ENCODE measurements at regions not wholly inside any gene's neighbourhood (a gene's known extent, or its start where the extent isn't known, plus 50 kb on each side); places are given as distances from the start of the nearest gene placed in this dataset.

DNA sequence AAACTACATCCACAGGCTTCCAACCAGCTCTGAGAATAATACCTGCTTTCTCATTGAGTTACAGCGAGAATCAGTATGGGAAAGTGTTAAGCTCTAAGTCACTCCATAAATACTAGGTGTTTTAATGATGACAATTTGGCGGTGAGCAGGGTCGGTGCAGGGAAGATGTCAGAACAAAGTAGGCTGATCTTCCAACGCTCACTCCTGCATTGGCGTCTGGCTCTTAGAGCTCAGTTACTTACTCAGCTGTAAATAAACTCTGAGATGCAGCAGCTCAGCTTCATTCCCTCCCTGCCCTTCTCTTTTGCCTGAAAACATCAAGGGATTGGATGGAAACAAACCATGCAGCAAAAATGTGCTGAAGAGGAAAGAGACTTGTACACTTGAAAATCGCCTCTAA is 102.5 kb upstream of the SPACA1 start:
- H3K27ac ChIP-seq = peak overlapping the region; percentile 69 to 72
- DNase-seq = no peak
- TF ChIP-seq, protein P1, sequence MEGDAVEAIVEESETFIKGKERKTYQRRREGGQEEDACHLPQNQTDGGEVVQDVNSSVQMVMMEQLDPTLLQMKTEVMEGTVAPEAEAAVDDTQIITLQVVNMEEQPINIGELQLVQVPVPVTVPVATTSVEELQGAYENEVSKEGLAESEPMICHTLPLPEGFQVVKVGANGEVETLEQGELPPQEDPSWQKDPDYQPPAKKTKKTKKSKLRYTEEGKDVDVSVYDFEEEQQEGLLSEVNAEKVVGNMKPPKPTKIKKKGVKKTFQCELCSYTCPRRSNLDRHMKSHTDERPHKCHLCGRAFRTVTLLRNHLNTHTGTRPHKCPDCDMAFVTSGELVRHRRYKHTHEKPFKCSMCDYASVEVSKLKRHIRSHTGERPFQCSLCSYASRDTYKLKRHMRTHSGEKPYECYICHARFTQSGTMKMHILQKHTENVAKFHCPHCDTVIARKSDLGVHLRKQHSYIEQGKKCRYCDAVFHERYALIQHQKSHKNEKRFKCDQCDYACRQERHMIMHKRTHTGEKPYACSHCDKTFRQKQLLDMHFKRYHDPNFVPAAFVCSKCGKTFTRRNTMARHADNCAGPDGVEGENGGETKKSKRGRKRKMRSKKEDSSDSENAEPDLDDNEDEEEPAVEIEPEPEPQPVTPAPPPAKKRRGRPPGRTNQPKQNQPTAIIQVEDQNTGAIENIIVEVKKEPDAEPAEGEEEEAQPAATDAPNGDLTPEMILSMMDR (IDR thresholded peaks at IDR 0.05) = no peak

DNA sequence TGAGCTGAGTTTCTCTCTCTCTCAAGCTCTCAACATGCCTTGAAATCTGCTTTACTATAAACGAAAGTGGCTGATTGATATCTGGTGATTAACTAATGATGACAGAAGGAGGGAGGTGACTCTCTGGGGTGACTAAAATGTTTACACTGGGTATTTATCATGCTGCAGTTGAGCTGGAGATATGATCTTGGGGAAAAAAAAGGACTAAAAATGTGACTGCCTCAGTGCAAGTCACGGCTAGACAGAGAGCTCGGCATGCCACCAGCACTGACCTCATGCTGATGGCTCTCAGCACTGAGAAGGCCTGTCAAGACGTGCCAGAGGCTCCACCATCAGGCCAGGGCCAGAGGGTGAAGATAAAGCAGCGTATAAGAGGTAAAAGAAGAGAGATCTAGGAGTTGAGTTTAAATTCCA is 103.1 kb upstream of the SPACA1 start:
- Histone ChIP-seq H3K4me3 (no peak overlapping the region), H3K27ac (peak overlapping the region; percentile 69 to 72), H3K27me3 (no peaks in the 10 kb centered on the region), H3K4me1 (peaks cover 0 to 32% (median 21%) of the 10 kb centered on the region in 4 donors), H3K9me3 (no peaks in the 10 kb centered on the region), H3K36me3 (no peaks in the 10 kb centered on the region)
- TF ChIP-seq, protein P1 (IDR thresholded peaks at IDR 0.05) = peak; percentile 15 to 28
- intact Hi-C loops (cut with DNase I; ENCODE audit: low total_unique reads) = no loop called here
- DNase-seq = peak; percentile 84 to 89

More for the DNA sequence above, 102.5 kb upstream of the SPACA1 start:
- Histone ChIP-seq H3K36me3 (no peaks in the 10 kb centered on the region), H3K9me3 (no peaks in the 10 kb centered on the region), H3K4me3 (no peak overlapping the region), H3K4me1 (peaks cover 0 to 32% (median 21%) of the 10 kb centered on the region in 4 donors), H3K27me3 (no peaks in the 10 kb centered on the region)
- intact Hi-C loops (cut with DNase I; ENCODE audit: low total_unique reads) = no loop called here

DNA sequence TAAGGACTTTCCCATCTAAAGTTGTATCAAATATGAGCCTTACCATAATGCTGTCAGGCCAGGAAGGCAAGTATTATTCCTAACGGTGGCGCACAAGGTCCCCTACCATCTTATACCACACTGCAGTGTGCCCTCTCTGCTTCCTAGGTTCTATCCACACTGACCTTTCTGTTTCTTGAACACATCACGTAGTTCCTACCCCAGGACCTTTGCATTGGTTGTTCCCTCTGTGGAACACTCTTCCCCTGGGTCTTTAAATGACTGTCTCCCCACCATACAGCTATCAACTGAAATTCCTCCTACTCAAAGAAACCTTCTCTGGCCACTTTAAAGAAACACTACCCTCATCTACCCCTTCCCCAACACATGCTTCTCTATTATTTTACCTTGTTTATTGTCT is 104.5 kb upstream of the SPACA1 start:
- TF ChIP-seq, protein P1 (IDR thresholded peaks at IDR 0.05) = no peak
- H3K27ac ChIP-seq = no peak overlapping the region
- H3K9me3 ChIP-seq = no peaks in the 10 kb centered on the region
- H3K4me3 ChIP-seq = no peak overlapping the region
- no peaks in the 10 kb centered on the region for H3K36me3 ChIP-seq
- peaks cover 0 to 32% (median 21%) of the 10 kb centered on the region in 4 donors for H3K4me1 ChIP-seq
- H3K27me3 ChIP-seq = no peaks in the 10 kb centered on the region
- intact Hi-C loops (cut with DNase I; ENCODE audit: low total_unique reads) = no loop called here
- DNase-seq = no peak

DNA sequence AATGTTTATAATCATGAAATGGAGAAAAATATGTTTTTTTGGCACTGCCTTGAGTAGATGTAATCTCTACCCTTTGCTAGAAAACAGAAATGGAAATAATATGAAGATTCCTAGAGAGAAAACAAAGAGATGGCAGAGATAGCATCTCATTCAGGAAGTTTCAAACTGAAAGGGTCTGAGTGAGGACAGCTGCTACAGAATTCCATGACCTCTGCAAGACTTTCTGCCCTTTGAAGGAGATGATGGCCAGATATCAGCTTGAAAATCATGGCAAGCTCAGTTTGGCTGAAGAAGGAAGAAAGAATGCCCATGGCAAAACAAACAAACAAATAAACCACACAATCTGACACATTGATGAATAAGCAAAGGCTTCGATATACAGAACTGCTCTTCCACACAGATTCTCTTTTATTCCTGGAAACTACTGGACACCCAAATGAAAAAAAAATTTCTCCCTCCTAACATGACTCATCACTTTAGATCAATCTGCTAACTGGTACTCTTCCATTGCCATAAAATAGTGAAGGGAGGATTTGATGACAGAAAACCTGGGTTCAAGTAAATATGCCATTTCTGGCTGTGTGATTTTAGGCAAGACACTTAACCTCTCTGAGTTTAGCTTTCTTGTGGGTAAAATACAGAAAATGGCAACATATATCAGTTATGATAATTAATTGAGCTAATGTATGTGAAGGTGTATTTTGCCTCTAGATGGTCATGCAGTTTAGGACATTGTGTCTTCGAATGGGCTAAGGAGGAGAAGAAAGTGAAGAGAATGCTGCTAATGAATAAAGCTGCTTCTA is 105.9 kb upstream of the SPACA1 start:
- Histone ChIP-seq H3K27ac (no peak overlapping the region), H3K9me3 (no peaks in the 10 kb centered on the region), H3K4me1 (peaks cover 0 to 27% (median 21%) of the 10 kb centered on the region in 4 donors), H3K36me3 (no peaks in the 10 kb centered on the region), H3K4me3 (no peak overlapping the region), H3K27me3 (no peaks in the 10 kb centered on the region)
- DNase-seq = no peak
- intact Hi-C loops (cut with DNase I; ENCODE audit: low total_unique reads) = no loop called here
- TF ChIP-seq, protein P1 (IDR thresholded peaks at IDR 0.05) = no peak

DNA sequence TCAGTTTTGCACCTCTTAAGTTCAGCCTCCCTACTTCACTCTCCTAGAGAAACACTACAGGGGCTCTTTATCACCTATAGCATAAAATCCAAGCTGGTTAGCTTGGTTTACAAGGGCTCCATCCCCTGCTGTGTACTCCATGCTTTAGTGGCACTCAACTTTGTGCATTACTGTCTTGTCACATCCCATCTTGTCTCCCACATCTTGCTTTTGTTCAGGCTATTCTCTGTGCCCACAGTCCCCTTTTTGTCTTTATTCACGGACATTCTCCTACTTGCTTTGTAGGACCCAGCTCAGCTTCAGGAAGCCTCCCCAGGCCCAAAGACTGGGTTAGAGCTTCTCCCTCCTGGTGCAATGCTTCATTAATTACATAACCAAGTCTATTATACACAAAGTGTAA is 107.9 kb upstream of the SPACA1 start:
- no peak overlapping the region for H3K4me3 ChIP-seq
- TF ChIP-seq, protein P1 (IDR thresholded peaks at IDR 0.05) = no peak
- no peaks in the 10 kb centered on the region for H3K9me3 ChIP-seq
- H3K4me1 ChIP-seq = peaks cover 0 to 7% (median 5%) of the 10 kb centered on the region in 4 donors
- no peaks in the 10 kb centered on the region for H3K27me3 ChIP-seq
- no peak overlapping the region for H3K27ac ChIP-seq
- no peak for DNase-seq
- no peaks in the 10 kb centered on the region for H3K36me3 ChIP-seq
- intact Hi-C loops (cut with DNase I; ENCODE audit: low total_unique reads) = no loop called here
